BE2C (cell line): ENCODE measurements at regions not wholly inside any gene's neighbourhood (a gene's known extent, or its start where the extent isn't known, plus 50 kb on each side); places are given as distances from the start of the nearest gene placed in this dataset.

Experiments
- DNase-seq: peaks from one replicate; pipeline ENCODE4 v3.0.0-alpha.2; 2020
- H3K27me3 ChIP-seq: fragments of 250-450 bp; sonication (Bioruptor Pico); 2 replicates; pipeline ENCODE4 v1.5.1; 2020; ENCODE audit warnings: mild to moderate bottlenecking
- H3K36me3 ChIP-seq: fragments of 250-450 bp; sonication (Bioruptor Pico); 2 replicates; pipeline ENCODE4 v1.5.1; 2020; ENCODE audit warnings: mild to moderate bottlenecking
- H3K4me1 ChIP-seq: fragments of 250-450 bp; sonication (Bioruptor Pico); 2 replicates; pipeline ENCODE4 v1.5.1; 2020
- H3K4me3 ChIP-seq: 2 replicates; pipeline ENCODE4 v1.5.1; 2011; ENCODE audit warnings: low read depth, low read length
- H3K9me3 ChIP-seq: fragments of 250-450 bp; sonication (Bioruptor Pico); 2 replicates; pipeline ENCODE4 v1.5.1; 2020
- CTCF ChIP-seq: IDR thresholded peaks from 2 replicates; pipeline ENCODE4 v1.5.1; 2012; ENCODE audit warnings: mild to moderate bottlenecking, low read depth, low read length

- no peaks in the 10 kb centered on the region for H3K27me3 ChIP-seq
- H3K4me1 ChIP-seq, result no peaks in the 10 kb centered on the region; the same call in 1 of the 2 replicates
- no peak for TF ChIP-seq CTCF
- H3K36me3 ChIP-seq, result no peaks in the 10 kb centered on the region
- H3K9me3 ChIP-seq, result no peaks in the 10 kb centered on the region
- no peak for DNase-seq
- H3K4me3 ChIP-seq, result no peak overlapping the region
Observed at GRCh38 chr1:188129856-188130838, 1301.4 kb downstream of the PLA2G4A start.

GRCh38 chr1:188137221-188137620 lies 1308.5 kb downstream of the PLA2G4A start:
- DNase-seq, result no peak
- no peaks in the 10 kb centered on the region for H3K27me3 ChIP-seq
- peaks cover 2% of the 10 kb centered on the region; the same call in 1 of the 2 replicates for H3K4me1 ChIP-seq
- TF ChIP-seq CTCF, result no peak
- no peaks in the 10 kb centered on the region; the same call in 1 of the 2 replicates for H3K9me3 ChIP-seq
- no peak overlapping the region for H3K4me3 ChIP-seq
- H3K36me3 ChIP-seq, result no peaks in the 10 kb centered on the region

GRCh38 chr1:188140958-188141357 lies 1312.2 kb downstream of the PLA2G4A start:
- Histone ChIP-seq H3K4me3 (no peak overlapping the region), H3K27me3 (no peaks in the 10 kb centered on the region), H3K9me3 (no peaks in the 10 kb centered on the region; the same call in 1 of the 2 replicates), H3K4me1 (peaks cover 2% of the 10 kb centered on the region; the same call in 1 of the 2 replicates), H3K36me3 (no peaks in the 10 kb centered on the region)
- no peak for DNase-seq
- no peak for TF ChIP-seq CTCF

DNA sequence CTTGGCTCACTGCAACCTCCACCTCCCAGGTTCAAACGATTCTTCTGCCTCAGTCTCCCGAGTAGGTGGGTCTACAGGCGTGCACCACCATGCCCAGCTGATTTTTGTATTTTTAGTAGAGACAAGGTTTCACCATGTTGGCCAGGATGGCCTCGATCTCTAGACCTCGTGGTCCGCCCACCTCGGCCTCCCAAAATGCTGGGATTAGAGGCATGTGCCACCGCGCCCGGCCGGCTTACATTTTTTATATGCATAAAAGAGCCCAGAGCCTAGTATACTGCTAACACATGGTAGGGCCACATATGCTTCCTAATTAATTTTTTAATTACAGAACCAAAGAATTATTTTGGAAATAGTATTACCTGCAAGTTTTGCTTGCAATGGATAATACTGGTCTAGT lies 1325.4 kb downstream of the PLA2G4A start:
- no peak for TF ChIP-seq CTCF
- DNase-seq, result no peak
- Histone ChIP-seq H3K27me3 (no peaks in the 10 kb centered on the region), H3K4me3 (no peak overlapping the region), H3K36me3 (no peaks in the 10 kb centered on the region), H3K9me3 (no peaks in the 10 kb centered on the region), H3K4me1 (0 out of 2 replicates have a peak, but pooled peaks cover 7% of the 10 kb centered on the region)

DNA sequence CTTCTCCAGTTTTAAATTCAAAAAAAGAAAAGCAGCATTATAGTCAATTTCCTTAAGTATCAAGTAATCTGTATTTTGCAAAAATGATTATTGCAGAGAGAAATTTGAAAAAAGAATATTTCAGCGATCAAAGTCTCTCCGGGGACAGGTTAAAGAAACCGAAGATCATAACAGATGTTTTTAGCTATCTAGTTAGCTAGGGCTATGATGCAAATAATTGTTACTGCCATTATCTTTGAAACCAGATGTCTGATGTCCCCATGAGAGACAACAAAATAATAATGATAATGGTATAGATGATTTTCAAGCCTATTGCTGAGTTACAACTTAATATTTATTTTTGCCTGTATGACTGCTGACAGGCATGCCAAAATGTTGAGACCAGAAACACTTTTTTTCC lies 1326.0 kb downstream of the PLA2G4A start:
- H3K4me3 ChIP-seq, result no peak overlapping the region
- no peaks in the 10 kb centered on the region for H3K36me3 ChIP-seq
- TF ChIP-seq CTCF, result no peak
- H3K9me3 ChIP-seq, result no peaks in the 10 kb centered on the region
- no peaks in the 10 kb centered on the region for H3K27me3 ChIP-seq
- H3K4me1 ChIP-seq, result 0 out of 2 replicates have a peak, but pooled peaks cover 7% of the 10 kb centered on the region
- no peak for DNase-seq

GRCh38 chr1:188155261-188155660 lies 1326.5 kb downstream of the PLA2G4A start:
- Histone ChIP-seq H3K4me1 (0 out of 2 replicates have a peak, but pooled peaks cover 7% of the 10 kb centered on the region), H3K9me3 (no peaks in the 10 kb centered on the region), H3K27me3 (no peaks in the 10 kb centered on the region), H3K4me3 (no peak overlapping the region), H3K36me3 (no peaks in the 10 kb centered on the region)
- TF ChIP-seq CTCF, result no peak
- DNase-seq, result no peak
